CD8-positive, alpha-beta memory T cell (primary cell): ENCODE measurements at regions not wholly inside any gene's neighbourhood (a gene's known extent, or its start where the extent isn't known, plus 50 kb on each side); places are given as distances from the start of the nearest gene placed in this dataset.
"Not testable (repeated sequence)": the region's sequence is repeated elsewhere in the genome, so short reads cannot be mapped to it uniquely, and the experiment has no call there.

Source experiments
- CTCF ChIA-PET: fragments of 350-600 bp; sonication (Branson Sonifier 250); formaldehyde crosslinking; loops from one replicate; lab custom pipeline; 2021; ENCODE audit warnings: antibody characterized with exemption; lab: Charles Lee
- POLR2A ChIA-PET: fragments of 350-600 bp; sonication (Branson Sonifier 250); formaldehyde crosslinking; loops from one replicate; lab custom pipeline; 2021; ENCODE audit warnings: antibody characterized with exemption; lab: Charles Lee
- DNase-seq, 5 donors: peaks; one replicate each; pipeline versions ENCODE4 v3.0.0 to v3.0.0-alpha.2; 2020 to 2022; ENCODE audit warnings: mixed read lengths in 1 of 5
- H3K27ac ChIP-seq: one replicate; pipeline ENCODE4 v1.7.0; 2013; ENCODE audit warnings: low read depth, mild to moderate bottlenecking, low read length, moderate library complexity
- H3K27me3 ChIP-seq: 2 replicates; pipeline ENCODE4 v1.7.0; 2013; ENCODE audit warnings: low read length, mild to moderate bottlenecking; ENCODE audit not compliant: insufficient read depth, poor library complexity, severe bottlenecking
- H3K36me3 ChIP-seq: 2 replicates; pipeline ENCODE4 v1.7.0; 2013; ENCODE audit warnings: mild to moderate bottlenecking, low read length, moderate library complexity; ENCODE audit not compliant: insufficient read depth
- H3K4me1 ChIP-seq: 2 replicates; pipeline ENCODE4 v1.7.0; 2013; ENCODE audit warnings: mild to moderate bottlenecking, low read length, moderate library complexity; ENCODE audit not compliant: insufficient read depth
- H3K4me3 ChIP-seq: 2 replicates; pipeline ENCODE4 v1.7.0; 2013; ENCODE audit warnings: mild to moderate bottlenecking, low read length
- H3K9me3 ChIP-seq: 2 replicates; pipeline ENCODE4 v1.7.0; 2013; ENCODE audit warnings: mild to moderate bottlenecking, low read length
- H3K27ac Mint-ChIP-seq, 8 donors: one replicate each; pipeline ENCODE4 v1.8.0; 2020 to 2021; ENCODE audit warnings: mixed read lengths in 8 of 8, mild to moderate bottlenecking in 6 of 8, inconsistent platforms in 3 of 8, moderate library complexity in 3 of 8
- H3K27me3 Mint-ChIP-seq, 2 donors: one replicate each; pipeline ENCODE4 v1.8.0; 2020 to 2021; ENCODE audit warnings: mixed read lengths in 2 of 2, mild to moderate bottlenecking in 1 of 2, moderate library complexity in 1 of 2
- H3K36me3 Mint-ChIP-seq, 3 donors: one replicate each; pipeline ENCODE4 v1.8.0; 2020 to 2021; ENCODE audit warnings: mixed read lengths in 3 of 3, inconsistent platforms in 1 of 3, mild to moderate bottlenecking in 1 of 3
- H3K4me1 Mint-ChIP-seq, 3 donors: one replicate each; pipeline ENCODE4 v1.8.0; 2020 to 2021; ENCODE audit warnings: mixed read lengths in 3 of 3, inconsistent platforms in 1 of 3, mild to moderate bottlenecking in 1 of 3
- H3K4me3 Mint-ChIP-seq, 7 donors: one replicate each; pipeline ENCODE4 v1.8.0; 2020 to 2021; ENCODE audit warnings: mixed read lengths in 7 of 7, mild to moderate bottlenecking in 6 of 7, moderate library complexity in 4 of 7, inconsistent platforms in 2 of 7
- H3K9me3 Mint-ChIP-seq, 5 donors: one replicate each; pipeline ENCODE4 v1.8.0; 2020 to 2022; ENCODE audit warnings: mixed read lengths in 5 of 5, mild to moderate bottlenecking in 3 of 5, moderate library complexity in 2 of 5, inconsistent platforms in 1 of 5

DNA sequence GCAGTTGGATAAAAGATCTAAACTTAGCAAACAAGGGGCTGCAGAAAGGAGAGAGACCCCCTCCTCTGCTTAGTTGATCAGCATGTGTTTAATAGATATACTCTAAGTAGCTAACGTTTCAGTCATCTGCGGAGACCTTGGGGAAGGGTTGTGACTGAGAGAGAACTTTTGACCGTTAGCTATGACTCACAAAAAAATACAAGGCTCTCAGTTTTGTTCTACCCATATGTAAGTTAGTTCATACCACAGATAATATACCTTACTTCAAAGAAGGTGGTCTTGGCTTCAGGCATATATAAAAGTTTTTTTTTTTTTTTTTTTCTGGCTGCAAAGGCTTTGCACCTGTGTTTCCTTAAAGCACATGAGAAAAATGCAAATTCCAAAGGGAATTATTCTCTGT, 258.9 kb downstream of the GJA1 start:
- Histone ChIP-seq H3K9me3 (no peaks in the 10 kb centered on the region), H3K27me3 (no peaks in the 10 kb centered on the region), H3K4me3 (no peak overlapping the region), H3K4me1 (no peaks in the 10 kb centered on the region), H3K36me3 (no peaks in the 10 kb centered on the region), H3K27ac (no peak overlapping the region)
- peaks cover 0 to 3% of the 10 kb centered on the region in 2 donors for H3K27me3 Mint-ChIP-seq
- no peaks in the 10 kb centered on the region for H3K4me1 Mint-ChIP-seq
- no peaks in the 10 kb centered on the region for H3K36me3 Mint-ChIP-seq
- ChIA-PET CTCF (no interaction called here), POLR2A (no interaction called here)
- DNase-seq: no peak
- no peak overlapping the region for H3K27ac Mint-ChIP-seq
- H3K9me3 Mint-ChIP-seq: peaks cover 0 to 3% (median 0%) of the 10 kb centered on the region in 5 donors
- H3K4me3 Mint-ChIP-seq: no peak overlapping the region

- CTCF ChIA-PET: no interaction called here
- Histone ChIP-seq H3K27ac (no peak overlapping the region), H3K9me3 (no peaks in the 10 kb centered on the region), H3K27me3 (no peaks in the 10 kb centered on the region), H3K4me3 (no peak overlapping the region), H3K4me1 (no peaks in the 10 kb centered on the region), H3K36me3 (no peaks in the 10 kb centered on the region)
- Mint-ChIP-seq H3K36me3 (no peaks in the 10 kb centered on the region), H3K27ac (no peak overlapping the region), H3K4me1 (no peaks in the 10 kb centered on the region), H3K4me3 (no peak overlapping the region), H3K9me3 (peaks cover 0 to 3% (median 0%) of the 10 kb centered on the region in 5 donors), H3K27me3 (peaks cover 0 to 3% of the 10 kb centered on the region in 2 donors)
- DNase-seq: no peak
- POLR2A ChIA-PET: no interaction called here
These were observed 259.4 kb downstream of the GJA1 start for GRCh38 chr6:121694801-121695251.

- Mint-ChIP-seq H3K4me3 (no peak overlapping the region), H3K4me1 (no peaks in the 10 kb centered on the region), H3K27ac (no peak overlapping the region), H3K27me3 (peaks cover 0 to 3% of the 10 kb centered on the region in 2 donors), H3K36me3 (no peaks in the 10 kb centered on the region), H3K9me3 (peaks cover 0 to 3% (median 0%) of the 10 kb centered on the region in 5 donors)
- no peaks in the 10 kb centered on the region for H3K9me3 ChIP-seq
- no peaks in the 10 kb centered on the region for H3K27me3 ChIP-seq
- no peak overlapping the region for H3K27ac ChIP-seq
- no peak for DNase-seq
- H3K4me3 ChIP-seq: no peak overlapping the region
- H3K36me3 ChIP-seq: no peaks in the 10 kb centered on the region
- POLR2A ChIA-PET: no interaction called here
- H3K4me1 ChIP-seq: no peaks in the 10 kb centered on the region
- CTCF ChIA-PET: no interaction called here
These were observed 259.9 kb downstream of the GJA1 start for GRCh38 chr6:121695329-121695728.

DNA sequence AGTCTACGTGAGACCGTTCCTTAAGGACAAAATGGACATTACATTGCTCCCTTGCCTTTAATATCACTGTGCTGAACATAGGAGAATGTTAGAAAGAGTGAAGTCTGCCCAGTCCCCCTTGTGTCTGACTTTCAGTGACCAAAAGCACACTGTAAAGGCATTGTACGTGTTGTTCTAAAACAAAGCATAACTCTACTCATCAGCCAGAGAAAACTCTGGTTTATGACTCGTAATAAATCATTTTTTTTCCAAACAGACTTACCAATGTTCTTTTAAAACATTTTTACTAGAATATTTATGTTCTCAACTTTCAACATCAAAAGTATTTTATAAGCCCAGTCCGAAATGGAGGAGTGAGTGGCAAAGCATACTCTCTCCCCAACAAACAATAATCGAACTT, 262.5 kb downstream of the GJA1 start:
- ChIA-PET CTCF (no interaction called here), POLR2A (no interaction called here)
- Mint-ChIP-seq H3K27ac (no peak overlapping the region), H3K4me3 (no peak overlapping the region), H3K9me3 (peaks cover 0 to 9% (median 0%) of the 10 kb centered on the region in 5 donors), H3K36me3 (no peaks in the 10 kb centered on the region), H3K27me3 (peaks cover 0 to 3% of the 10 kb centered on the region in 2 donors), H3K4me1 (no peaks in the 10 kb centered on the region)
- DNase-seq: no peak
- Histone ChIP-seq H3K27me3 (no peaks in the 10 kb centered on the region), H3K27ac (no peak overlapping the region), H3K4me1 (no peaks in the 10 kb centered on the region), H3K36me3 (no peaks in the 10 kb centered on the region), H3K4me3 (no peak overlapping the region), H3K9me3 (no peaks in the 10 kb centered on the region)

DNA sequence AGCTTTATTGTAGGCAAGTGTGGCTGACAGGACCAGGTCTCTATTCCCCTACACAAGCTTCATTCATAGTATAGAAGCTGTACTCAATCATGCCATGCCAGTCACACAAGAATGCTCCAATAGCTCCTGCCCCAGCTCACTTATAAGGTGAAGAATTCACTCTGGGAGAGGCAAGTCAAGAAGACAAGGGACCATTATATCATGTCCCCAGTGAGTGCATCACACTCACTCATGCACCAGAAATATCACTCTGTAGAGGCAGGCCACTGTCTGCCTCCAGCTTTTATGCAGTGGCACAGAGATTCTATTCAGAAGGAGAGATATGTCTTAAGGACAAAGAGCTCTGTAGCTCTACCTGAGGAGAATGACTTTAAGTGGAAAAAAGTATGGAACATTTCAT, 263.2 kb downstream of the GJA1 start:
- POLR2A ChIA-PET: no interaction called here
- H3K4me3 Mint-ChIP-seq: no peak overlapping the region
- H3K4me1 Mint-ChIP-seq: no peaks in the 10 kb centered on the region
- Histone ChIP-seq H3K9me3 (no peaks in the 10 kb centered on the region), H3K27me3 (no peaks in the 10 kb centered on the region), H3K27ac (no peak overlapping the region), H3K4me1 (no peaks in the 10 kb centered on the region), H3K36me3 (no peaks in the 10 kb centered on the region), H3K4me3 (no peak overlapping the region)
- H3K36me3 Mint-ChIP-seq: no peaks in the 10 kb centered on the region
- no peak for DNase-seq
- no peak overlapping the region for H3K27ac Mint-ChIP-seq
- H3K9me3 Mint-ChIP-seq: peaks cover 0 to 5% (median 0%) of the 10 kb centered on the region in 5 donors
- CTCF ChIA-PET: no interaction called here
- H3K27me3 Mint-ChIP-seq: peaks cover 0 to 3% of the 10 kb centered on the region in 2 donors

- H3K36me3 ChIP-seq, H3K27ac Mint-ChIP-seq, CTCF ChIA-PET, POLR2A ChIA-PET, H3K27me3 ChIP-seq, H3K9me3 ChIP-seq, H3K27ac ChIP-seq, H3K4me3 ChIP-seq, H3K36me3 Mint-ChIP-seq, H3K4me1 ChIP-seq, DNase-seq, H3K4me3 Mint-ChIP-seq, H3K27me3 Mint-ChIP-seq, H3K4me1 Mint-ChIP-seq: not testable (repeated sequence)
- H3K9me3 Mint-ChIP-seq: peaks cover 0 to 11% (median 5%) of the 10 kb centered on the region in 5 donors
These were observed 267.7 kb downstream of the GJA1 start for GRCh38 chr6:121703129-121703528.

- CTCF ChIA-PET: no interaction called here
- Mint-ChIP-seq H3K4me3 (no peak overlapping the region), H3K9me3 (peaks cover 0 to 8% (median 0%) of the 10 kb centered on the region in 5 donors)
These were observed 276.0 kb downstream of the GJA1 start for GRCh38 chr6:121711472-121711871.

GRCh38 chr6:121717686-121718085, 282.2 kb downstream of the GJA1 start:
- peaks cover 0 to 1% (median 0%) of the 10 kb centered on the region in 3 donors for H3K36me3 Mint-ChIP-seq
- no peak overlapping the region for H3K4me3 Mint-ChIP-seq
- H3K27ac Mint-ChIP-seq: no peak overlapping the region
- ChIA-PET CTCF (no interaction called here), POLR2A (no interaction called here)
- H3K9me3 Mint-ChIP-seq: peaks cover 0 to 13% (median 2%) of the 10 kb centered on the region in 5 donors
- DNase-seq: no peak
- Histone ChIP-seq H3K27ac (no peak overlapping the region), H3K4me3 (no peak overlapping the region), H3K4me1 (no peaks in the 10 kb centered on the region), H3K36me3 (no peaks in the 10 kb centered on the region), H3K27me3 (no peaks in the 10 kb centered on the region), H3K9me3 (no peaks in the 10 kb centered on the region)
- H3K4me1 Mint-ChIP-seq: no peaks in the 10 kb centered on the region
- no peaks in the 10 kb centered on the region for H3K27me3 Mint-ChIP-seq

More at GRCh38 chr6:121711472-121711871, 276.0 kb downstream of the GJA1 start:
- H3K9me3 ChIP-seq: no peaks in the 10 kb centered on the region
- H3K4me1 Mint-ChIP-seq: no peaks in the 10 kb centered on the region
- H3K27me3 ChIP-seq: no peaks in the 10 kb centered on the region
- H3K27ac Mint-ChIP-seq: no peak overlapping the region
- H3K36me3 ChIP-seq: no peaks in the 10 kb centered on the region
- H3K4me3 ChIP-seq: no peak overlapping the region
- DNase-seq: no peak
- H3K36me3 Mint-ChIP-seq: no peaks in the 10 kb centered on the region
- H3K27me3 Mint-ChIP-seq: no peaks in the 10 kb centered on the region
- no peaks in the 10 kb centered on the region for H3K4me1 ChIP-seq
- POLR2A ChIA-PET: no interaction called here
- no peak overlapping the region for H3K27ac ChIP-seq

- H3K27ac ChIP-seq, CTCF ChIA-PET, H3K36me3 Mint-ChIP-seq, H3K27me3 ChIP-seq, H3K4me1 ChIP-seq, H3K4me3 Mint-ChIP-seq, POLR2A ChIA-PET, H3K9me3 ChIP-seq, H3K27me3 Mint-ChIP-seq, DNase-seq, H3K36me3 ChIP-seq, H3K27ac Mint-ChIP-seq, H3K4me1 Mint-ChIP-seq, H3K4me3 ChIP-seq: not testable (repeated sequence)
- H3K9me3 Mint-ChIP-seq: peaks cover 0 to 13% (median 2%) of the 10 kb centered on the region in 5 donors
These were observed 285.4 kb downstream of the GJA1 start for GRCh38 chr6:121720867-121721266.
